ENCODE measurements at regions not wholly inside any gene's neighbourhood (a gene's known extent, or its start where the extent isn't known, plus 50 kb on each side); places are given as distances from the start of the nearest gene placed in this dataset.
"Not testable (repeated sequence)": the region's sequence is repeated elsewhere in the genome, so short reads cannot be mapped to it uniquely, and the experiment has no call there.

DNA sequence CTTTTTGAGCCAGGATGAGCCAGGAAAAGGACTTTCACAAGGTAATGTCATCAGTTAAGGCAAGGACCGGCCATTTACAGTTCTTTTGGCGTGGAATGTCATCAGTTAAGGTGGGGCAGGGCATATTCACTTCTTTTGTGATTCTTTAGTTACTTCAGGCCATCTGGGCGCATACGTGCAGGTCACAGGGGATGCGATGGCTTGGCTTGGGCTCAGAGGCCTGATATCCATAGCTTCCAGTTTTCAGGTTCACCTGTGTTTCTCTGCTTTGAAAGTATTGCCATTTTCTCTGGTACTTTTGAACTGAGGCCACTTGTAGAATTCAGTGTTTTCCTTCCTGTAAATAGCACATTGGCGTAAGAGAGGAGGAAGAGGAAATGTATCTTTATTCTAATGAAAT, 546.9 kb downstream of the NR2F2 start:
- not testable (repeated sequence) for TF ChIP-seq CTCF (IDR thresholded peaks at IDR 0.05; ENCODE audit: extremely low read depth in 1 of 2, insufficient read depth in 1 of 2, low read depth in 1 of 2, low read length in 2 of 2); POLR2A (IDR thresholded peaks at IDR 0.05; ENCODE audit: low read depth, low read length); POLR2AphosphoS5 (IDR thresholded peaks at IDR 0.05; ENCODE audit: insufficient read depth, low read depth, low read length); FOS (IDR thresholded peaks at IDR 0.05; ENCODE audit: borderline replicate concordance, insufficient read depth, low read length); JUN (IDR thresholded peaks at IDR 0.05; ENCODE audit: borderline replicate concordance, insufficient read depth, insufficient read length, low read depth); EZH2 (IDR thresholded peaks at IDR 0.05; ENCODE audit: borderline replicate concordance, low read depth, low read length, severe bottlenecking); MYC (IDR thresholded peaks at IDR 0.05; ENCODE audit: low read depth, low read length); GATA2 (IDR thresholded peaks at IDR 0.05; ENCODE audit: insufficient read depth, insufficient read length, low read depth, low read length)

Measured in endothelial cell of umbilical vein (primary cell).